Adrenal gland (tissue), 9 donors: ENCODE measurements at regions not wholly inside any gene's neighbourhood (a gene's known extent, or its start where the extent isn't known, plus 50 kb on each side); places are given as distances from the start of the nearest gene placed in this dataset.
"Not testable (repeated sequence)": the region's sequence is repeated elsewhere in the genome, so short reads cannot be mapped to it uniquely, and the experiment has no call there.

Experiments used
- DNase-seq, 7 donors: peaks; one replicate each; pipeline ENCODE4 v3.0.0-alpha.2; 2019 to 2020
- H3K27ac ChIP-seq, 5 donors: fragments of 200-600 bp; sonication (generic) in 4 of 5; 1 replicate in 3 of 5; 2 replicates in 2 of 5; pipeline versions ENCODE4 v1.5.1 to v1.8.0; 2016 to 2020; ENCODE audit warnings: mild to moderate bottlenecking in 1 of 5
- H3K27me3 ChIP-seq: fragments of 200-600 bp; 2 replicates; pipeline ENCODE4 v1.8.0; 2021
- H3K36me3 ChIP-seq, 2 donors: fragments of 200-600 bp; replicated peaks in 1 of 2; 1 replicate in 1 of 2; 2 replicates in 1 of 2; pipeline versions ENCODE4 v1.5.1 to v1.8.0; 2018 to 2022
- H3K4me1 ChIP-seq, 2 donors: fragments of 200-600 bp; replicated peaks in 1 of 2; 1 replicate in 1 of 2; 2 replicates in 1 of 2; pipeline versions ENCODE4 v1.5.1 to v1.8.0; 2018 to 2021
- H3K4me3 ChIP-seq, 4 donors: fragments of 200-600 bp; sonication (generic) in 3 of 4; one replicate each; pipeline ENCODE4 v1.5.1; 2016 to 2018
- H3K9me3 ChIP-seq, 3 donors: fragments of 200-600 bp; sonication (generic) in 1 of 3; replicated peaks in 1 of 3; 1 replicate in 2 of 3; 2 replicates in 1 of 3; pipeline versions ENCODE4 v1.5.1 to v1.8.0; 2016 to 2021
- POLR2A ChIP-seq, 2 donors: fragments of 450-650 bp; IDR thresholded peaks; one replicate each; pipeline ENCODE4 v1.6.1; 2017; ENCODE audit warnings: antibody characterized with exemption in 2 of 2, mild to moderate bottlenecking in 2 of 2, moderate library complexity in 1 of 2
- WGBS, 4 donors: extraction: QIAGEN DNeasy Blood & Tissue Kit in 2 of 4; methylation state at CpG; one replicate each; pipeline versions ENCODE4 v1.1.5 to v1.1.7; 2013 to 2017; 5-methylcytosine and 5-hydroxymethylcytosine counted together
- intact Hi-C, 2 donors: fragments of 100-400 bp; cut with DNase I; formaldehyde crosslinking; loops; one replicate each; pipeline versions ENCODE4 v1.14.1 to v1.15.0; 2022 to 2023
- TF ChIP-seq, protein P1 (sequence below), 6 experiments: fragments of 450-650 bp in 4 of 6; fragments of 200-600 bp in 2 of 6; sonication (generic) in 1 of 6; IDR thresholded peaks; 1 replicate in 5 of 6; 2 replicates in 1 of 6; pipeline versions ENCODE4 v1.5.1 to v1.8.0; 2016 to 2021; ENCODE audit warnings: antibody characterized with exemption in 6 of 6, mild to moderate bottlenecking in 2 of 6, moderate library complexity in 1 of 6
- donor health status: healthy with polysubstance abuse.
- donor health status: Bipolar disorder and iron deficiency.
- donor health status: DM: yes; HTN: yes; CAD: no.
- donor health status: DM: no; HTN: no; CAD: no.
- donor health status: DM: no; HTN: no; CAD: no.

DNA sequence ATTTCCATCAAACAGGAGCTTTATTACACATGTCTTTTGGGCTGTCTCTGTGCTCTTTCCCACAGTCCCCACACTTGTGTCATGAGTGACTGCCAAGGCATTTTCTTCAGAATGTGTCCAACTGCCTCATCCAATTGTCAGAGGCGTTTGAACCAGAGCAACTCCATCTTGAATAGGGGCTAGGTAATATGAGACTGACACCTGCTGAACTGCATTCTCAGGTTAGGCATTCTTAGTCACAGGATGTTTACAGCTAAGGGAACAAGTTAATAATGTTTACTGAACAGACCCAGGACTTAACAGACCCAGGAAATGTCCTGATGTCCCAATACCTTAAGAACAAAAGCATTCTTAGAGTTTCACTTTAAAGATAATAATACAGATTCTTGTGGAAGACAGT is 595.5 kb downstream of the REEP3 start:
- DNase-seq: no peak
- intact Hi-C loops: no loop called here
- Histone ChIP-seq H3K9me3 (no peaks in the 10 kb centered on the region), H3K36me3 (no peaks in the 10 kb centered on the region), H3K27ac (no peak overlapping the region), H3K27me3 (no peaks in the 10 kb centered on the region), H3K4me1 (no peaks in the 10 kb centered on the region), H3K4me3 (no peak overlapping the region)
- TF ChIP-seq POLR2A (IDR thresholded peaks at IDR 0.05): no peak
- TF ChIP-seq, protein P1, sequence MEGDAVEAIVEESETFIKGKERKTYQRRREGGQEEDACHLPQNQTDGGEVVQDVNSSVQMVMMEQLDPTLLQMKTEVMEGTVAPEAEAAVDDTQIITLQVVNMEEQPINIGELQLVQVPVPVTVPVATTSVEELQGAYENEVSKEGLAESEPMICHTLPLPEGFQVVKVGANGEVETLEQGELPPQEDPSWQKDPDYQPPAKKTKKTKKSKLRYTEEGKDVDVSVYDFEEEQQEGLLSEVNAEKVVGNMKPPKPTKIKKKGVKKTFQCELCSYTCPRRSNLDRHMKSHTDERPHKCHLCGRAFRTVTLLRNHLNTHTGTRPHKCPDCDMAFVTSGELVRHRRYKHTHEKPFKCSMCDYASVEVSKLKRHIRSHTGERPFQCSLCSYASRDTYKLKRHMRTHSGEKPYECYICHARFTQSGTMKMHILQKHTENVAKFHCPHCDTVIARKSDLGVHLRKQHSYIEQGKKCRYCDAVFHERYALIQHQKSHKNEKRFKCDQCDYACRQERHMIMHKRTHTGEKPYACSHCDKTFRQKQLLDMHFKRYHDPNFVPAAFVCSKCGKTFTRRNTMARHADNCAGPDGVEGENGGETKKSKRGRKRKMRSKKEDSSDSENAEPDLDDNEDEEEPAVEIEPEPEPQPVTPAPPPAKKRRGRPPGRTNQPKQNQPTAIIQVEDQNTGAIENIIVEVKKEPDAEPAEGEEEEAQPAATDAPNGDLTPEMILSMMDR (IDR thresholded peaks at IDR 0.05): no peak
- 64 to 84% (median 73%) methylated on average over 1 of the region's 1 CpG for WGBS, 4 donors

DNA sequence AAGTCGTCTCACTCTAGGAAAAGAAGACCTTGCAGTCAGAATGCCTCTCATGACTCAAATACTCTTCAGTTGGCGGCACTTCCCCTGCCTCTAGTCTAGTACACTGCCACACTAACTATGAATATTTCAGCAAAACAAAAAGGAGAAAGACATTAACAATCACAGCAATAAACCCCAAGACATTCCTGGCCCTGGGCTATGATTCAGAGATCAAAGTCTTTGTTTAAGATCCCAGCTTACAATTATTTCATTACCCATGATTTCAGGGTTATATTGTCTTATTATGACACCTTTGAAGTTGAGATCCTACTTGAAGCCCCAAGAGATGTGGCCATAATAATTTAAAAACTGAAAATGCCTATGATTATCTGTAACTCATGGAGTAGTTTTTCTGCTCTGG is 597.5 kb downstream of the REEP3 start:
- Histone ChIP-seq H3K36me3 (no peaks in the 10 kb centered on the region), H3K27ac (no peak overlapping the region), H3K4me1 (no peaks in the 10 kb centered on the region), H3K9me3 (no peaks in the 10 kb centered on the region), H3K4me3 (no peak overlapping the region), H3K27me3 (no peaks in the 10 kb centered on the region)
- DNase-seq: no peak
- 86 to 93% (median 90%) methylated on average over 2 of the region's 2 CpGs for WGBS, 4 donors
- no peak for TF ChIP-seq POLR2A (IDR thresholded peaks at IDR 0.05)
- TF ChIP-seq, protein P1 (IDR thresholded peaks at IDR 0.05): no peak
- intact Hi-C loops: no loop called here

DNA sequence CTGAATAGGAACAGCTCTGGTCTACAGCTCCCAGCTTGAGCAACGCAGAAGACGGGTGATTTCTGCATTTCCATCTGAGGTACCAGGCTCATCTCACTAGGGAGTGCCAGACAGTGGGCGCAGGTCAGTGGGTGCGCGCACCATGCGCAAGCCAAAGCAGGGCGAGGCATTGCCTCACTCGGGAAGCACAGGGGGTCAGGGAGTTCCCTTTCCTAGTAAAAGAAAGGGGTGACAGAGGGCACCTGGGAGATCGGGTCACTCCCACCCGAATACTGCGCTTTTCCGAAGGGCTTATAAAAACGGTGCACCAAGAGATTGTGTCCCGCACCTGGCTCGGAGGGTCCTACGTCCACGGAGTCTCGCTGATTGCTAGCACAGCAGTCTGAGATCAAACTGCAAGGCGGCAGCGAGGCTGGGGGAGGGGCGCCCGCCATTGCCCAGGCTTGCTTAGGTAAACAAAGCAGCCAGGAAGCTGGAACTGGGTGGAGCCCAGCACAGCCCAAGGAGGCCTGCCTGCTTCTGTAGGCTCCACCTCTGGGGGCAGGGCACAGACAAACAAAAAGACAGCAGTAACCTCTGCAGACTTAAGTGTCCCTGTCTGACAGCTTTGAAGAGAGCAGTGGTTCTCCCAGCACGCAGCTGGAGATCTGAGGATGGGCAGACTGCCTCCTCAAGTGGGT is 599.2 kb downstream of the REEP3 start:
- WGBS, 4 donors: 90 to 95% (median 94%) methylated on average over 9 to 21 of the region's 23 CpGs
- DNase-seq, H3K27me3 ChIP-seq, H3K4me3 ChIP-seq, H3K9me3 ChIP-seq, H3K36me3 ChIP-seq, intact Hi-C loops, H3K27ac ChIP-seq, H3K4me1 ChIP-seq: not testable (repeated sequence)

DNA sequence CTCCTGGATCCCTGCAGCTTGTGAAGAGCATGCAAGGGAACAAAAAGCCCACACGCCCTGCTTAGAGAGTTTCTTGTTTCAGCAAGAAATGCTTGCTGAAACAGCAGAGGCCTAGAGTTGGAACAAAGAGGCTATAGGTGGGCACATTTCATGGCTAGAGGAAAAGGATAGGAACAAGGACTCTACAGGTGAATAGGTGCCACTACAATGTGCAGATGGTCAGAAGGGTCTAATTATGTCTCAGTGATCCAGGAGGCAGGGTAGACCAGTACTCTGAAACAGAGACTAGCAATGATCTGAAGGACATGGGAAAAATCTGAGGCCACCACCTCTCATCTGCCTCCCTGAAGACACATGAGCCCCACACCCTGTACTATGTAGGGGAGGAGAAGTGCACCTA is 609.0 kb downstream of the REEP3 start:
- no peak for TF ChIP-seq POLR2A (IDR thresholded peaks at IDR 0.05)
- TF ChIP-seq, protein P1 (IDR thresholded peaks at IDR 0.05): no peak
- Histone ChIP-seq H3K36me3 (no peaks in the 10 kb centered on the region), H3K4me3 (no peak overlapping the region), H3K9me3 (no peaks in the 10 kb centered on the region), H3K4me1 (no peaks in the 10 kb centered on the region), H3K27ac (no peak overlapping the region), H3K27me3 (no peaks in the 10 kb centered on the region)
- DNase-seq: no peak
- intact Hi-C loops: no loop called here
- 70 to 93% (median 84%) methylated on average over 1 of the region's 1 CpG for whole genome bisulfite sequencing, 4 donors

DNA sequence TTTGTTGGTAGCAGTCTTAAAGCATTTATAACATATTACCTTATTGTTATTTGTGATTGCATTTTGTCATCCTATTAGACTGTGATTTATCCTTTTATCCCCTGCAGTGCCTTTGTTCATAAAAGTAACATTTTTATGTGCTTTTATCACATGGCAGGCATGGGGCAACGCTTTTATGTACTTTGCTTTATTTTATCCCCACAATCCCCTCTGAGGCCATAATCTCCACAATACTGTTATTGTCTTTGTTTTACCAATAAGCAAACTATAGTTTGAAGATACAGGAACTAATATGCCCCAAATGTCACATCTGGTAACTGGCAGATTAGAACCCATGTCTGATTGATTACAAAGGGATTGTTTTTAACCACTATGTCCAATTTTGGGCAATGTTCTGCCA is 613.5 kb downstream of the REEP3 start:
- Histone ChIP-seq H3K4me1 (no peaks in the 10 kb centered on the region), H3K36me3 (no peaks in the 10 kb centered on the region), H3K27ac (no peak overlapping the region), H3K4me3 (no peak overlapping the region), H3K9me3 (no peaks in the 10 kb centered on the region), H3K27me3 (no peaks in the 10 kb centered on the region)
- WGBS, 4 donors: 82 to 92% (median 87%) methylated on average over 1 of the region's 1 CpG
- intact Hi-C loops: no loop called here
- no peak for DNase-seq
- TF ChIP-seq POLR2A (IDR thresholded peaks at IDR 0.05): no peak
- TF ChIP-seq, protein P1 (IDR thresholded peaks at IDR 0.05): no peak
